GM12878 (cell line): ENCODE measurements at regions not wholly inside any gene's neighbourhood (a gene's known extent, or its start where the extent isn't known, plus 50 kb on each side); places are given as distances from the start of the nearest gene placed in this dataset.

Source experiments
- ATAC-seq: fragments of 200-7000 bp; cut with Tn5 transposase; 3 replicates; pipeline ENCODE4 v1.9.1; 2020; ENCODE audit warnings: mild to moderate bottlenecking, moderate library complexity
- BruUV-seq: library from RNA; stranded (reverse); fragments of 400-500 nt; replicated peaks from 2 replicates; lab custom pipeline; 2021; lab: Mats Ljungman, UMichigan
- CTCF ChIA-PET: fragments of 300-600 bp; sonication (Branson Sonifier 250); formaldehyde crosslinking; extraction: SDS; loops from one replicate; lab custom pipeline; 2021; ENCODE audit warnings: inconsistent platforms; lab: Yijun Ruan, JAX
- POLR2A ChIA-PET: fragments of 350-600 bp; formaldehyde crosslinking; extraction: SDS; loops from one replicate; lab custom pipeline; 2021; ENCODE audit warnings: inconsistent platforms; lab: Charles Lee
- RAD21 ChIA-PET: fragments of 300-600 bp; sonication (Branson Sonifier 250); formaldehyde crosslinking; loops from one replicate; lab custom pipeline; 2023; ENCODE audit warnings: antibody characterized with exemption; ENCODE audit not compliant: unreplicated experiment; lab: Charles Lee
- SMC1A ChIA-PET: fragments of 300-600 bp; sonication (Branson Sonifier 250); formaldehyde crosslinking; loops from one replicate; lab custom pipeline; 2023; ENCODE audit not compliant: unreplicated experiment, uncharacterized antibody; lab: Charles Lee
- DNase-seq: peaks from one replicate; pipeline ENCODE4 v3.0.0-alpha.2; 2011; ENCODE audit warnings: low read depth, low spot score
- FAIRE-seq: peaks from 3 replicates; lab custom pipeline; 2011; peaks lifted over from hg19 to GRCh38; lab: Jason Lieb, UNC
- H2AFZ ChIP-seq: 2 replicates; pipeline ENCODE4 v1.6.0; 2011; ENCODE audit warnings: low read depth, low read length, control low read depth; ENCODE audit not compliant: control insufficient read depth
- H3K27ac ChIP-seq: 2 replicates; pipeline ENCODE4 v1.5.1; 2011; ENCODE audit warnings: control low read depth; ENCODE audit not compliant: control insufficient read depth, insufficient read depth
- H3K27me3 ChIP-seq, 2 experiments: replicated peaks in 1 of 2; 2 replicates each; pipeline versions ENCODE4 v1.6.0 to v1.6.1; 2011; ENCODE audit warnings: low read length in 1 of 2; ENCODE audit not compliant: control insufficient read depth in 2 of 2, insufficient read depth in 2 of 2
- H3K36me3 ChIP-seq, 2 experiments: 2 replicates each; pipeline ENCODE4 v1.5.1; 2011; ENCODE audit warnings: low read length in 1 of 2; ENCODE audit not compliant: control insufficient read depth in 2 of 2, insufficient read depth in 2 of 2
- H3K4me1 ChIP-seq: 2 replicates; pipeline ENCODE4 v1.6.1; 2011; ENCODE audit warnings: mild to moderate bottlenecking, low read length, moderate library complexity, mixed read lengths; ENCODE audit not compliant: control insufficient read depth, insufficient read depth
- H3K4me2 ChIP-seq: 2 replicates; pipeline ENCODE4 v1.6.0; 2011; ENCODE audit warnings: control low read depth; ENCODE audit not compliant: control insufficient read depth, insufficient read depth
- H3K4me3 ChIP-seq: fragments of 200-600 bp; sonication (generic); 2 replicates; pipeline ENCODE4 v1.5.1; 2016
- H3K79me2 ChIP-seq: 2 replicates; pipeline ENCODE4 v1.6.0; 2011; ENCODE audit warnings: low read length; ENCODE audit not compliant: control insufficient read depth, insufficient read depth
- H3K9ac ChIP-seq: 2 replicates; pipeline ENCODE4 v1.8.0; 2011; ENCODE audit warnings: low read length, control low read depth, mixed read lengths; ENCODE audit not compliant: control insufficient read depth, insufficient read depth
- H3K9me3 ChIP-seq: replicated peaks from 3 replicates; pipeline ENCODE4 v1.5.1; 2011; ENCODE audit warnings: mild to moderate bottlenecking, low read length; ENCODE audit not compliant: control insufficient read depth, insufficient read depth
- H4K20me1 ChIP-seq: 2 replicates; pipeline ENCODE4 v1.6.0; 2011; ENCODE audit not compliant: control insufficient read depth, insufficient read depth
- BMI1 ChIP-seq: fragments of 450-650 bp; IDR thresholded peaks from 2 replicates; pipeline ENCODE4 v1.6.1; 2016; ENCODE audit warnings: mild to moderate bottlenecking, moderate library complexity, borderline replicate concordance
- FOXK2 ChIP-seq: fragments of 450-650 bp; IDR thresholded peaks from 2 replicates; pipeline ENCODE4 v1.6.1; 2017; ENCODE audit warnings: mild to moderate bottlenecking, moderate library complexity
- KAT2A ChIP-seq: conservative IDR thresholded peaks from 2 replicates; pipeline ENCODE4 v1.6.1; 2011; ENCODE audit warnings: low read depth, low read length; ENCODE audit not compliant: control insufficient read depth
- MTA3 ChIP-seq: IDR thresholded peaks from 2 replicates; pipeline ENCODE4 v1.6.1; 2012; ENCODE audit warnings: low read length, inconsistent platforms, borderline replicate concordance
- STAT3 ChIP-seq: IDR thresholded peaks from 2 replicates; pipeline ENCODE4 v1.6.1; 2011; ENCODE audit warnings: low read depth, low read length, improper control_type of control experiment
- TCF7 ChIP-seq: IDR thresholded peaks from 2 replicates; pipeline ENCODE4 v1.6.1; 2014; ENCODE audit warnings: antibody characterized with exemption, borderline replicate concordance
- WGBS: methylation state at CpG from one replicate; pipeline ENCODE4 v1.1.6; 2016; ENCODE audit warnings: low lambda C conversion rate; ENCODE audit not compliant: insufficient replicate concordance, insufficient coverage; ENCODE audit errors: missing lambda C conversion rate; 5-methylcytosine and 5-hydroxymethylcytosine counted together
- in situ Hi-C: fragments of 300-500 bp; cut with MboI; formaldehyde crosslinking; loops from 9 replicates; pipeline ENCODE4 v1.14.3; 2018; ENCODE audit warnings: mixed read lengths
- intact Hi-C: fragments of 100-400 bp; cut with micrococcal nuclease; formaldehyde crosslinking; loops from one replicate; pipeline ENCODE4 v1.14.2; 2022; ENCODE audit not compliant: unreplicated experiment
- TF ChIP-seq, protein P1 (sequence below): IDR thresholded peaks from 2 replicates; pipeline ENCODE4 v1.6.1; 2012; ENCODE audit warnings: improper control_type of control experiment, low read depth, low read length; ENCODE audit not compliant: insufficient replicate concordance

- no peaks in the 10 kb centered on the region for H3K36me3 ChIP-seq
- no peaks in the 10 kb centered on the region for H3K9me3 ChIP-seq
- no peak overlapping the region for H3K4me3 ChIP-seq
- SMC1A ChIA-PET = no interaction called here
- no peak overlapping the region for H3K27ac ChIP-seq
- RAD21 ChIA-PET = no interaction called here
- H4K20me1 ChIP-seq = no peaks in the 10 kb centered on the region
- no peak overlapping the region for H2AFZ ChIP-seq
- CTCF ChIA-PET = no interaction called here
- no peak overlapping the region for H3K4me2 ChIP-seq
- H3K27me3 ChIP-seq = no peaks in the 10 kb centered on the region
- no peak overlapping the region for H3K9ac ChIP-seq
- BruUV-seq = no TSS peak
- in situ Hi-C loops = no loop called here
- 26% methylated on average over 2 of the region's 2 CpGs for WGBS
- ATAC-seq (no peak), FAIRE-seq (no peak), DNase-seq (no peak)
- POLR2A ChIA-PET = no interaction called here
- intact Hi-C loops = no loop called here
- TF ChIP-seq MTA3 (no peak), FOXK2 (no peak), KAT2A (no peak), TCF7 (no peak), STAT3 (no peak), BMI1 (no peak)
- TF ChIP-seq, protein P1, sequence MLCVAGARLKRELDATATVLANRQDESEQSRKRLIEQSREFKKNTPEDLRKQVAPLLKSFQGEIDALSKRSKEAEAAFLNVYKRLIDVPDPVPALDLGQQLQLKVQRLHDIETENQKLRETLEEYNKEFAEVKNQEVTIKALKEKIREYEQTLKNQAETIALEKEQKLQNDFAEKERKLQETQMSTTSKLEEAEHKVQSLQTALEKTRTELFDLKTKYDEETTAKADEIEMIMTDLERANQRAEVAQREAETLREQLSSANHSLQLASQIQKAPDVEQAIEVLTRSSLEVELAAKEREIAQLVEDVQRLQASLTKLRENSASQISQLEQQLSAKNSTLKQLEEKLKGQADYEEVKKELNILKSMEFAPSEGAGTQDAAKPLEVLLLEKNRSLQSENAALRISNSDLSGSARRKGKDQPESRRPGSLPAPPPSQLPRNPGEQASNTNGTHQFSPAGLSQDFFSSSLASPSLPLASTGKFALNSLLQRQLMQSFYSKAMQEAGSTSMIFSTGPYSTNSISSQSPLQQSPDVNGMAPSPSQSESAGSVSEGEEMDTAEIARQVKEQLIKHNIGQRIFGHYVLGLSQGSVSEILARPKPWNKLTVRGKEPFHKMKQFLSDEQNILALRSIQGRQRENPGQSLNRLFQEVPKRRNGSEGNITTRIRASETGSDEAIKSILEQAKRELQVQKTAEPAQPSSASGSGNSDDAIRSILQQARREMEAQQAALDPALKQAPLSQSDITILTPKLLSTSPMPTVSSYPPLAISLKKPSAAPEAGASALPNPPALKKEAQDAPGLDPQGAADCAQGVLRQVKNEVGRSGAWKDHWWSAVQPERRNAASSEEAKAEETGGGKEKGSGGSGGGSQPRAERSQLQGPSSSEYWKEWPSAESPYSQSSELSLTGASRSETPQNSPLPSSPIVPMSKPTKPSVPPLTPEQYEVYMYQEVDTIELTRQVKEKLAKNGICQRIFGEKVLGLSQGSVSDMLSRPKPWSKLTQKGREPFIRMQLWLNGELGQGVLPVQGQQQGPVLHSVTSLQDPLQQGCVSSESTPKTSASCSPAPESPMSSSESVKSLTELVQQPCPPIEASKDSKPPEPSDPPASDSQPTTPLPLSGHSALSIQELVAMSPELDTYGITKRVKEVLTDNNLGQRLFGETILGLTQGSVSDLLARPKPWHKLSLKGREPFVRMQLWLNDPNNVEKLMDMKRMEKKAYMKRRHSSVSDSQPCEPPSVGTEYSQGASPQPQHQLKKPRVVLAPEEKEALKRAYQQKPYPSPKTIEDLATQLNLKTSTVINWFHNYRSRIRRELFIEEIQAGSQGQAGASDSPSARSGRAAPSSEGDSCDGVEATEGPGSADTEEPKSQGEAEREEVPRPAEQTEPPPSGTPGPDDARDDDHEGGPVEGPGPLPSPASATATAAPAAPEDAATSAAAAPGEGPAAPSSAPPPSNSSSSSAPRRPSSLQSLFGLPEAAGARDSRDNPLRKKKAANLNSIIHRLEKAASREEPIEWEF = no peak
- TF ChIP-seq, all 136 proteins: peak for 0
- Histone ChIP-seq H3K4me1 (no peaks in the 10 kb centered on the region), H3K79me2 (no peaks in the 10 kb centered on the region)
Measured at GRCh38 chr19:34588846-34589245, 88.1 kb downstream of the SCGB2B2 start.
